ENCODE measurements at regions not wholly inside any gene's neighbourhood (a gene's known extent, or its start where the extent isn't known, plus 50 kb on each side); places are given as distances from the start of the nearest gene placed in this dataset.
"Not testable (repeated sequence)": the region's sequence is repeated elsewhere in the genome, so short reads cannot be mapped to it uniquely, and the experiment has no call there.

GRCh38 chr18:33826151-33826550, 248.1 kb downstream of the ASXL3 start:
- Histone ChIP-seq H3K4me1 (no peaks in the 10 kb centered on the region), H3K27ac (no peak overlapping the region), H3K36me3 (no peaks in the 10 kb centered on the region), H3K4me3 (no peak overlapping the region), H3K27me3 (ENCODE audit: low read depth) (no peaks in the 10 kb centered on the region), H3K9me3 (no peaks in the 10 kb centered on the region)
- DNase-seq, result no peak
- intact Hi-C loops (cut with DNase I), result no loop called here
- TF ChIP-seq CTCF (IDR thresholded peaks at IDR 0.05), result no peak
- no peak for ATAC-seq

- no peak for DNase-seq
- intact Hi-C loops (cut with DNase I), result no loop called here
- no peak overlapping the region for H3K27ac ChIP-seq
These were observed 243.5 kb downstream of the ASXL3 start for GRCh38 chr18:33821503-33821902.

GRCh38 chr18:33820517-33821371, 242.7 kb downstream of the ASXL3 start:
- no peak overlapping the region for H3K27ac ChIP-seq
- no peaks in the 10 kb centered on the region for H3K9me3 ChIP-seq
- intact Hi-C loops (cut with DNase I), result no loop called here
- H3K36me3 ChIP-seq, result no peaks in the 10 kb centered on the region
- DNase-seq, result no peak
- no peak for TF ChIP-seq CTCF (IDR thresholded peaks at IDR 0.05)
- H3K27me3 ChIP-seq (ENCODE audit: low read depth), result no peaks in the 10 kb centered on the region
- no peaks in the 10 kb centered on the region for H3K4me1 ChIP-seq
- no peak overlapping the region for H3K4me3 ChIP-seq
- no peak for ATAC-seq

More at GRCh38 chr18:33821503-33821902, 243.5 kb downstream of the ASXL3 start:
- H3K4me3 ChIP-seq, result no peak overlapping the region
- no peaks in the 10 kb centered on the region for H3K4me1 ChIP-seq
- no peaks in the 10 kb centered on the region for H3K9me3 ChIP-seq
- H3K36me3 ChIP-seq, result no peaks in the 10 kb centered on the region
- no peak for ATAC-seq
- TF ChIP-seq CTCF (IDR thresholded peaks at IDR 0.05), result no peak
- H3K27me3 ChIP-seq (ENCODE audit: low read depth), result no peaks in the 10 kb centered on the region

- H3K4me1 ChIP-seq; H3K4me3 ChIP-seq; H3K36me3 ChIP-seq; ATAC-seq; H3K9me3 ChIP-seq; H3K27ac ChIP-seq; intact Hi-C loops (cut with DNase I); H3K27me3 ChIP-seq (ENCODE audit: low read depth); DNase-seq: not testable (repeated sequence)
These were observed 241.8 kb downstream of the ASXL3 start for GRCh38 chr18:33819692-33820343.

- TF ChIP-seq CTCF (IDR thresholded peaks at IDR 0.05), result no peak
- Histone ChIP-seq H3K4me1 (no peaks in the 10 kb centered on the region), H3K27me3 (ENCODE audit: low read depth) (no peaks in the 10 kb centered on the region), H3K27ac (no peak overlapping the region), H3K36me3 (no peaks in the 10 kb centered on the region), H3K4me3 (no peak overlapping the region), H3K9me3 (no peaks in the 10 kb centered on the region)
- no peak for DNase-seq
- no peak for ATAC-seq
- intact Hi-C loops (cut with DNase I), result no loop called here
These were observed 240.1 kb downstream of the ASXL3 start for GRCh38 chr18:33818145-33818544.

GRCh38 chr18:33817096-33817495, 239.1 kb downstream of the ASXL3 start:
- H3K9me3 ChIP-seq, result no peaks in the 10 kb centered on the region
- no peaks in the 10 kb centered on the region for H3K27me3 ChIP-seq (ENCODE audit: low read depth)
- intact Hi-C loops (cut with DNase I), result no loop called here
- no peak overlapping the region for H3K4me3 ChIP-seq
- no peaks in the 10 kb centered on the region for H3K36me3 ChIP-seq
- no peak for ATAC-seq
- H3K4me1 ChIP-seq, result no peaks in the 10 kb centered on the region
- no peak for DNase-seq
- TF ChIP-seq CTCF (IDR thresholded peaks at IDR 0.05), result no peak
- no peak overlapping the region for H3K27ac ChIP-seq
